GM23248 (cell line): ENCODE measurements at regions not wholly inside any gene's neighbourhood (a gene's known extent, or its start where the extent isn't known, plus 50 kb on each side); places are given as distances from the start of the nearest gene placed in this dataset.

Source experiments
- DNase-seq: peaks from one replicate; pipeline ENCODE4 v3.0.0-alpha.2; 2015
- H2AFZ ChIP-seq: fragments of 200-600 bp; sonication (generic); 2 replicates; pipeline ENCODE4 v1.6.1; 2016; ENCODE audit warnings: antibody characterized with exemption
- H3F3A ChIP-seq: fragments of 200-600 bp; sonication (generic); 2 replicates; pipeline ENCODE4 v1.6.1; 2016; ENCODE audit warnings: mild to moderate bottlenecking, antibody characterized with exemption, mixed run types; ENCODE audit not compliant: insufficient read depth
- H3K27ac ChIP-seq: fragments of 200-600 bp; sonication (generic); 2 replicates; pipeline ENCODE4 v1.5.1; 2016; ENCODE audit warnings: mild to moderate bottlenecking
- H3K27me3 ChIP-seq: fragments of 200-600 bp; sonication (generic); replicated peaks from 2 replicates; pipeline ENCODE4 v1.6.1; 2016; ENCODE audit warnings: mild to moderate bottlenecking; ENCODE audit not compliant: insufficient read depth
- H3K36me3 ChIP-seq: fragments of 200-600 bp; sonication (generic); 2 replicates; pipeline ENCODE4 v1.6.1; 2016; ENCODE audit warnings: low read depth, mild to moderate bottlenecking
- H3K4me1 ChIP-seq: fragments of 200-600 bp; sonication (generic); 2 replicates; pipeline ENCODE4 v1.6.1; 2016; ENCODE audit warnings: mild to moderate bottlenecking; ENCODE audit not compliant: insufficient read depth
- H3K4me2 ChIP-seq: fragments of 200-600 bp; sonication (generic); one replicate; pipeline ENCODE4 v1.6.1; 2016; ENCODE audit warnings: mild to moderate bottlenecking; ENCODE audit not compliant: unreplicated experiment
- H3K4me3 ChIP-seq: fragments of 200-600 bp; sonication (generic); 2 replicates; pipeline ENCODE4 v1.5.1; 2016; ENCODE audit warnings: mild to moderate bottlenecking
- H3K79me2 ChIP-seq: fragments of 200-600 bp; sonication (generic); 2 replicates; pipeline ENCODE4 v1.6.1; 2016; ENCODE audit warnings: mild to moderate bottlenecking; ENCODE audit not compliant: insufficient read depth
- H3K9ac ChIP-seq: fragments of 200-600 bp; sonication (generic); 2 replicates; pipeline ENCODE4 v1.6.1; 2016; ENCODE audit warnings: mild to moderate bottlenecking
- H3K9me2 ChIP-seq: fragments of 200-600 bp; sonication (generic); 2 replicates; pipeline ENCODE4 v1.6.1; 2016; ENCODE audit warnings: mixed run types, mild to moderate bottlenecking, moderate library complexity; ENCODE audit not compliant: insufficient read depth
- H3K9me3 ChIP-seq: fragments of 200-600 bp; sonication (generic); one replicate; pipeline ENCODE4 v1.6.1; 2017; ENCODE audit warnings: low read depth
- H4K20me1 ChIP-seq: fragments of 200-600 bp; sonication (generic); 2 replicates; pipeline ENCODE4 v1.6.0; 2016; ENCODE audit not compliant: insufficient read depth
- EZH2 ChIP-seq: fragments of 200-600 bp; sonication (generic); IDR thresholded peaks from 2 replicates; pipeline ENCODE4 v1.6.1; 2018; ENCODE audit warnings: antibody characterized with exemption, mild to moderate bottlenecking; ENCODE audit not compliant: insufficient read depth, poor library complexity, severe bottlenecking
- EZH2phosphoT487 ChIP-seq: fragments of 200-600 bp; sonication (generic); IDR thresholded peaks from 2 replicates; pipeline ENCODE4 v1.6.1; 2018; ENCODE audit warnings: antibody characterized with exemption, moderate library complexity, mild to moderate bottlenecking, low read depth; ENCODE audit not compliant: insufficient read depth
- WGBS, 2 experiments: methylation state at CpG; one replicate each; pipeline ENCODE4 v1.1.6; 2015 to 2017; ENCODE audit warnings: low lambda C conversion rate in 2 of 2, low coverage in 1 of 2; ENCODE audit errors: missing lambda C conversion rate in 2 of 2; 5-methylcytosine and 5-hydroxymethylcytosine counted together
- in situ Hi-C: fragments of 300-500 bp; cut with MboI; formaldehyde crosslinking; loops from 2 replicates; pipeline ENCODE4 v1.15.0; 2020

- Histone ChIP-seq H3F3A (no peaks in the 10 kb centered on the region), H3K4me3 (no peak overlapping the region), H3K9ac (no peak overlapping the region), H3K27ac (no peak overlapping the region), H4K20me1 (no peaks in the 10 kb centered on the region), H3K27me3 (no peaks in the 10 kb centered on the region), H3K36me3 (no peaks in the 10 kb centered on the region), H3K9me3 (no peaks in the 10 kb centered on the region), H3K79me2 (no peaks in the 10 kb centered on the region), H3K4me2 (no peak overlapping the region), H3K9me2 (no peaks in the 10 kb centered on the region), H2AFZ (no peak overlapping the region), H3K4me1 (no peaks in the 10 kb centered on the region)
- TF ChIP-seq EZH2phosphoT487 (no peak), EZH2 (no peak)
- 70 to 74% methylated on average over 8 of the region's 8 CpGs for WGBS, 2 experiments
- DNase-seq, result no peak
- in situ Hi-C loops, result no loop called here
Observed at GRCh38 chr3:43212914-43213611, 73.3 kb upstream of the SNRK start.

DNA sequence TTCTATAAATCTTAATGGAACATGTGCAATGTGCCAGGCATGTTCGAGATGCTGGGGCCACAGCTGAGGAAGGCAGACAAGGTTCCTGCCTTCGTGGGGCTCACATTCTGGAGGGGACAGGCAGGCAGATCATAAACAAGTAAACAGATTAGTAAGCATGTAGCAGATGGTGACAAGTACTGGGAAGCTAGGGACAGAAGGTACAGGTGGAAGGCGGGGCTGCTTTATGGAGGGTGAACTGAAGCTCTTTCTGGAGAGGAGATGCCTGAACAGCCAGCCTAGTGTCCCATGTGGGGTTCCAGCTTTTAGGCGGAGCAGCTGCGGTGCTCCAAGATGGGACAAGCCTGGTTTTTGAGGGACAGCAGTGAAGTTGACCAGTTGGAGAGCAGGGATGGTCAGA lies 74.7 kb upstream of the SNRK start:
- DNase-seq, result no peak
- in situ Hi-C loops, result no loop called here
- H2AFZ ChIP-seq, result no peak overlapping the region
- H3K9ac ChIP-seq, result no peak overlapping the region
- no peak overlapping the region for H3K27ac ChIP-seq
- H3K9me3 ChIP-seq, result no peaks in the 10 kb centered on the region
- no peak overlapping the region for H3K4me3 ChIP-seq
- H3K27me3 ChIP-seq, result no peaks in the 10 kb centered on the region
- H3K79me2 ChIP-seq, result no peaks in the 10 kb centered on the region
- no peaks in the 10 kb centered on the region for H3K4me1 ChIP-seq
- 73 to 75% methylated on average over 5 of the region's 5 CpGs for WGBS, 2 experiments
- H3K9me2 ChIP-seq, result no peaks in the 10 kb centered on the region
- H4K20me1 ChIP-seq, result no peaks in the 10 kb centered on the region
- TF ChIP-seq EZH2 (no peak), EZH2phosphoT487 (no peak)
- no peak overlapping the region for H3K4me2 ChIP-seq
- H3F3A ChIP-seq, result no peaks in the 10 kb centered on the region
- no peaks in the 10 kb centered on the region for H3K36me3 ChIP-seq

GRCh38 chr3:43210049-43211027 lies 76.0 kb upstream of the SNRK start:
- in situ Hi-C loops, result no loop called here
- Histone ChIP-seq H3K9ac (no peak overlapping the region), H3F3A (no peaks in the 10 kb centered on the region), H3K4me2 (no peak overlapping the region), H3K4me3 (no peak overlapping the region), H4K20me1 (no peaks in the 10 kb centered on the region), H3K9me2 (no peaks in the 10 kb centered on the region), H3K4me1 (no peaks in the 10 kb centered on the region), H3K36me3 (no peaks in the 10 kb centered on the region), H3K27ac (no peak overlapping the region), H2AFZ (no peak overlapping the region), H3K27me3 (no peaks in the 10 kb centered on the region), H3K9me3 (no peaks in the 10 kb centered on the region), H3K79me2 (no peaks in the 10 kb centered on the region)
- no peak for DNase-seq
- TF ChIP-seq EZH2phosphoT487 (no peak), EZH2 (no peak)
- WGBS, 2 experiments, result 65 to 72% methylated on average over 8 of the region's 8 CpGs

DNA sequence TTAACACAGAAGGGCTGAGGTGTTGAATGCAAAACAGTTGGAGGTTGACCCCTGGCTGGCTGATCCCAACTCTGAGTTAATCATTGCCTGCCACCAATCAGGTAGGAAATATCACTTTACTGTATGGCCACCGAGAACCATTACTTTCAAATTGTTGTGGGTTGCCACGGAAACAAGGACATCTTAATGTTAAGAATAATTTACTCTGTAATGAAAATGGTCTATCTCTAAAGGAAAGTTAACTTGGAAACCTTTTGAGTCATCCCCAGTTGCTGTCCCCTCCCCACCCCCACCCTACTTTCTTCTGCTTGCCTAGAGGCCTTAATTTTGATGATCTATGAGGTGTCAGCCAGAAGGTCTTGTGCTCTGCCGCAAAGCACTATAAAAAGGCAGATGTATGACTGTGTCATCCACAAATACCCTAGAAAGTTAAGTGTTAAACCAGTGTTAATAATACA lies 78.7 kb upstream of the SNRK start:
- no peaks in the 10 kb centered on the region for H4K20me1 ChIP-seq
- in situ Hi-C loops, result no loop called here
- H3K27ac ChIP-seq, result no peak overlapping the region
- no peaks in the 10 kb centered on the region for H3K9me3 ChIP-seq
- H3K4me2 ChIP-seq, result no peak overlapping the region
- no peaks in the 10 kb centered on the region for H3K36me3 ChIP-seq
- H3K9me2 ChIP-seq, result no peaks in the 10 kb centered on the region
- H3K4me1 ChIP-seq, result no peaks in the 10 kb centered on the region
- no peaks in the 10 kb centered on the region for H3K27me3 ChIP-seq
- H3K9ac ChIP-seq, result no peak overlapping the region
- no peaks in the 10 kb centered on the region for H3K79me2 ChIP-seq
- no peak overlapping the region for H2AFZ ChIP-seq
- H3K4me3 ChIP-seq, result no peak overlapping the region
- 38 to 46% methylated on average over 3 of the region's 3 CpGs for WGBS, 2 experiments
- TF ChIP-seq EZH2phosphoT487 (no peak), EZH2 (no peak)
- no peaks in the 10 kb centered on the region for H3F3A ChIP-seq
- peak; percentile 26 for DNase-seq
